ENCODE measurements at regions not wholly inside any gene's neighbourhood (a gene's known extent, or its start where the extent isn't known, plus 50 kb on each side); places are given as distances from the start of the nearest gene placed in this dataset.

- TF ChIP-seq CTCF (conservative IDR thresholded peaks at IDR 0.05), result peak; percentile 95
- H3K27me3 Mint-ChIP-seq (ENCODE audit: insufficient read depth), result peaks cover 27% of the 10 kb centered on the region
- WGBS, 2 experiments (ENCODE audit: insufficient coverage in 1 of 2, insufficient read length in 1 of 2), result 26 to 47% methylated on average over 3 to 7 of the region's 7 CpGs
Observed at GRCh38 chr12:118850244-118850825, 131.0 kb upstream of the SRRM4 start.

GRCh38 chr12:118851891-118852290 is 129.4 kb upstream of the SRRM4 start:
- no peaks in the 10 kb centered on the region for H3K9me3 Mint-ChIP-seq
- WGBS, 2 experiments (ENCODE audit: insufficient coverage in 1 of 2, insufficient read length in 1 of 2), result 74 to 89% methylated on average over 1 to 2 of the region's 2 CpGs
- no peaks in the 10 kb centered on the region for H3K9me3 ChIP-seq (ENCODE audit: control insufficient read depth, low read length)
- H3K4me1 Mint-ChIP-seq, result no peaks in the 10 kb centered on the region
- no peak overlapping the region for H3K27ac ChIP-seq (ENCODE audit: low read depth, low read length)
- H3K4me3 ChIP-seq (ENCODE audit: low read length), result no peak overlapping the region
- no peak for DNase-seq
- no peaks in the 10 kb centered on the region for H3K36me3 ChIP-seq (ENCODE audit: control insufficient read depth, insufficient read depth, low read length)
- TF ChIP-seq CTCF (conservative IDR thresholded peaks at IDR 0.05), result no peak
- H3K36me3 Mint-ChIP-seq (ENCODE audit: low read depth), result no peaks in the 10 kb centered on the region
- no peak overlapping the region for H3K4me3 Mint-ChIP-seq
- H3K27me3 ChIP-seq (ENCODE audit: control insufficient read depth, insufficient read depth, low read length, poor library complexity, severe bottlenecking), result peaks cover 48% of the 10 kb centered on the region
- H3K4me1 ChIP-seq (ENCODE audit: control insufficient read depth, insufficient read depth, low read length), result no peaks in the 10 kb centered on the region
- H3K27me3 Mint-ChIP-seq (ENCODE audit: insufficient read depth), result peaks cover 29% of the 10 kb centered on the region
- no peak overlapping the region for H3K27ac Mint-ChIP-seq
- H3K9ac ChIP-seq (ENCODE audit: extremely low read depth, low read length, poor library complexity, severe bottlenecking), result no peak overlapping the region

More at GRCh38 chr12:118850244-118850825, 131.0 kb upstream of the SRRM4 start:
- Mint-ChIP-seq H3K9me3 (no peaks in the 10 kb centered on the region), H3K4me3 (no peak overlapping the region), H3K4me1 (no peaks in the 10 kb centered on the region), H3K27ac (no peak overlapping the region), H3K36me3 (ENCODE audit: low read depth) (no peaks in the 10 kb centered on the region)
- H3K4me3 ChIP-seq (ENCODE audit: low read length), result no peak overlapping the region
- peak; percentile 92 for DNase-seq
- no peaks in the 10 kb centered on the region for H3K36me3 ChIP-seq (ENCODE audit: control insufficient read depth, insufficient read depth, low read length)
- H3K4me1 ChIP-seq (ENCODE audit: control insufficient read depth, insufficient read depth, low read length), result no peaks in the 10 kb centered on the region
- H3K9me3 ChIP-seq (ENCODE audit: control insufficient read depth, low read length), result no peaks in the 10 kb centered on the region
- peaks cover 39% of the 10 kb centered on the region for H3K27me3 ChIP-seq (ENCODE audit: control insufficient read depth, insufficient read depth, low read length, poor library complexity, severe bottlenecking)
- H3K9ac ChIP-seq (ENCODE audit: extremely low read depth, low read length, poor library complexity, severe bottlenecking), result no peak overlapping the region
- H3K27ac ChIP-seq (ENCODE audit: low read depth, low read length), result no peak overlapping the region

GRCh38 chr12:118853634-118854033 is 127.7 kb upstream of the SRRM4 start:
- Histone ChIP-seq H3K36me3 (ENCODE audit: control insufficient read depth, insufficient read depth, low read length) (no peaks in the 10 kb centered on the region), H3K9me3 (ENCODE audit: control insufficient read depth, low read length) (no peaks in the 10 kb centered on the region), H3K27ac (ENCODE audit: low read depth, low read length) (no peak overlapping the region), H3K9ac (ENCODE audit: extremely low read depth, low read length, poor library complexity, severe bottlenecking) (no peak overlapping the region), H3K4me3 (ENCODE audit: low read length) (no peak overlapping the region), H3K27me3 (ENCODE audit: control insufficient read depth, insufficient read depth, low read length, poor library complexity, severe bottlenecking) (peaks cover 53% of the 10 kb centered on the region), H3K4me1 (ENCODE audit: control insufficient read depth, insufficient read depth, low read length) (no peaks in the 10 kb centered on the region)
- peak; percentile 54 for TF ChIP-seq CTCF (conservative IDR thresholded peaks at IDR 0.05)
- Mint-ChIP-seq H3K27ac (no peak overlapping the region), H3K36me3 (ENCODE audit: low read depth) (no peaks in the 10 kb centered on the region), H3K4me3 (no peak overlapping the region), H3K27me3 (ENCODE audit: insufficient read depth) (peaks cover 37% of the 10 kb centered on the region), H3K4me1 (no peaks in the 10 kb centered on the region), H3K9me3 (no peaks in the 10 kb centered on the region)
- DNase-seq, result peak; percentile 74
- 78 to 82% methylated on average over 3 to 4 of the region's 4 CpGs for WGBS, 2 experiments (ENCODE audit: insufficient coverage in 1 of 2, insufficient read length in 1 of 2)
